Cardiac muscle cell (in vitro differentiated cells and primary cell): ENCODE measurements at regions not wholly inside any gene's neighbourhood (a gene's known extent, or its start where the extent isn't known, plus 50 kb on each side); places are given as distances from the start of the nearest gene placed in this dataset.
"Not testable (repeated sequence)": the region's sequence is repeated elsewhere in the genome, so short reads cannot be mapped to it uniquely, and the experiment has no call there.

Experiments used
- DNase-seq, 2 donors: peaks; one replicate each; pipeline versions ENCODE4 v3.0.0 to v3.0.0-alpha.2; 2010 to 2017; ENCODE audit warnings: low read depth in 1 of 2, low spot score in 1 of 2
- H3K27ac ChIP-seq: fragments of 200-600 bp; sonication (generic); 2 replicates; pipeline ENCODE4 v1.5.1; 2016
- H3K27me3 ChIP-seq: fragments of 200-600 bp; sonication (generic); 2 replicates; pipeline ENCODE4 v1.6.0; 2016; ENCODE audit warnings: control low read depth
- H3K36me3 ChIP-seq: fragments of 200-600 bp; sonication (generic); 2 replicates; pipeline ENCODE4 v1.5.1; 2016; ENCODE audit warnings: control low read depth
- H3K4me1 ChIP-seq: fragments of 200-600 bp; sonication (generic); 2 replicates; pipeline ENCODE4 v1.8.1; 2017; ENCODE audit warnings: low read depth, mild to moderate bottlenecking, mixed run types
- H3K4me3 ChIP-seq: fragments of 200-600 bp; sonication (generic); 2 replicates; pipeline ENCODE4 v1.5.1; 2016; ENCODE audit warnings: mild to moderate bottlenecking
- H3K9me3 ChIP-seq: fragments of 200-600 bp; sonication (generic); 2 replicates; pipeline ENCODE4 v1.5.1; 2017; ENCODE audit warnings: low read depth, mild to moderate bottlenecking, control low read depth
- CTCF ChIP-seq: IDR thresholded peaks from 2 replicates; pipeline ENCODE4 v1.5.1; 2012; ENCODE audit warnings: low read depth, mild to moderate bottlenecking, low read length

DNA sequence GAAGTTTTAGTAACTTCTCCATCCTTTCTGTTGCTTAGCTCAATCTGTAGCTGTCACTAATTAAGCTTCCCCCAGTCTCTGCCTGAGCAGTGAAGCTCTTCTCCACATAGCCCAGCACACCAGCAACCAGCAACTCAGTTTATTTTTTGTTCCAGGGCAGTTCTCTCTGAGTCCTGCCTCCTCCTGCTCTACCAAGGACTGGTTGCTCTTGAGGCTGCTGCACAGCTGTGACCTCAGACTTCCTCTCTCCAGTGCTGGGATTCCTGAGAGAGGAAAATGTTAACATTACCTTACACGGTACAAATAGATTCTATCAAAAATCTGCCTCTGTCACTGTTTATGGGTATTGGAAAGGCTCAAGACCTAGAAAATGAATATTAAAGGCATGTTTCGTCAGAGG, 294.7 kb downstream of the OXSM start:
- no peaks in the 10 kb centered on the region for H3K9me3 ChIP-seq
- H3K4me3 ChIP-seq = no peak overlapping the region
- H3K4me1 ChIP-seq = no peaks in the 10 kb centered on the region
- H3K36me3 ChIP-seq = no peaks in the 10 kb centered on the region
- no peaks in the 10 kb centered on the region for H3K27me3 ChIP-seq
- no peak overlapping the region for H3K27ac ChIP-seq
- no peak for TF ChIP-seq CTCF
- DNase-seq = no peak

DNA sequence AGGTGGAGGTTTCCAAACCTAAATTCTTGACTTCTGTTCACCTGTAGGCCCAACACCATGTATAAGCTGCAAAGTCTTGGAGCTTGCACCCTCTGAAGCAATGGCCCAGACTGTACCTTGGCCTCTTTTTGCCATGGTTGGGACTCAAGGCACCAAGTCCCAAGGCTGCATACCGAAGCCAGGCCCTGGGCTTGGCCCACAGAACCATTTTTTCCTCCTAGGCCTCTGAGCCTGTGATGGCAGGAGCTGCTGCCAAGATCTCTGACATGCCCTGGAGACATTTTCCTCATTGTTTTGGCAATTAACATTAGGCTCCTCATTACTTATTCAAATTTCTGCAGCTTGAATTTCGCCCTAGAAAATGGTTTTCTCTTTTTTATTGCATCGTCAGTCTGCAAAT, 297.9 kb downstream of the OXSM start:
- H3K27me3 ChIP-seq = no peaks in the 10 kb centered on the region
- H3K4me1 ChIP-seq = no peaks in the 10 kb centered on the region
- no peaks in the 10 kb centered on the region for H3K36me3 ChIP-seq
- DNase-seq = no peak
- no peak overlapping the region for H3K4me3 ChIP-seq
- H3K9me3 ChIP-seq = no peaks in the 10 kb centered on the region
- no peak for TF ChIP-seq CTCF
- H3K27ac ChIP-seq = no peak overlapping the region

DNA sequence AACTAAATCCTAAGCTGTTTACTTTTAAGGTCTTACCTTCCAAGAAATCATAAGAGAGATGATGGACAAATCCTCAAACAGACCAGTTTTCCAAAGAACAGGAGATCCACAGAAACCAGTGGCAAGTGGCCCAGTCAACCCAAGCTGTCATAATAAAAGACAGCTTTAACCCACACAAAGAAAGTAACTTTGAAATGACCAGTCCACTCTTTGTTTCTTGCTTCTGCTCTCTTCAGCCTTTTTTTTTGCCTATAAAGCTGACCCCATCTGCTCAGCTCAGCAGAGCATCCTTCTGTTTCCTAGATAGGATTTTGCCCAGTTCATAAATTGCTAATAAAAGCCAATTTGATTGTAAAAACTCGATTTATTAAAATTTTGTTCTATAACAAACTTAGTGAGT, 299.4 kb downstream of the OXSM start:
- no peaks in the 10 kb centered on the region for H3K27me3 ChIP-seq
- no peaks in the 10 kb centered on the region for H3K36me3 ChIP-seq
- no peaks in the 10 kb centered on the region for H3K4me1 ChIP-seq
- DNase-seq = no peak
- TF ChIP-seq CTCF = no peak
- no peaks in the 10 kb centered on the region for H3K9me3 ChIP-seq
- H3K27ac ChIP-seq = no peak overlapping the region
- no peak overlapping the region for H3K4me3 ChIP-seq

GRCh38 chr3:26090589-26090988, 300.7 kb downstream of the OXSM start:
- no peak for TF ChIP-seq CTCF
- H3K27me3 ChIP-seq = no peaks in the 10 kb centered on the region
- DNase-seq = no peak
- H3K36me3 ChIP-seq = no peaks in the 10 kb centered on the region
- no peak overlapping the region for H3K27ac ChIP-seq
- H3K9me3 ChIP-seq = no peaks in the 10 kb centered on the region
- H3K4me3 ChIP-seq = no peak overlapping the region
- no peaks in the 10 kb centered on the region for H3K4me1 ChIP-seq

DNA sequence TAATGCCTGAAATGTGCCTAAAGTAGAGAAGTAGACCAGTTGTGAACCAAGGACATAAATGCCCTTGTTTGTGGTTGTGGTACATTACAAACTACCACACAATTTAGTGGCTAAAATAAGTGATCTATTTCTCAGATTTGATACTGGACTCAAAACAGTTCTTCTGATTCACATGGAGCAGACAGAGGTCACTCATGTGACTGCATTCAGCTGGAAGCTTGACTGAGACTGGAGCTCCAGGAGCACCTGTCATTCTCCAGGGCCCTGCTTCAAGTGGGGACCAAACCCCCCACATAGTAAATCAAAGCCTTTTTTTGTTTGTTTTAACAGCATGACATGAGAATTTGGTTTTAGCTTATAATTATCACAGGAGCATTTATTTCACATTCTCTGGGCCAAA, 301.2 kb downstream of the OXSM start:
- no peaks in the 10 kb centered on the region for H3K4me1 ChIP-seq
- no peak overlapping the region for H3K27ac ChIP-seq
- H3K9me3 ChIP-seq = no peaks in the 10 kb centered on the region
- TF ChIP-seq CTCF = no peak
- H3K36me3 ChIP-seq = no peaks in the 10 kb centered on the region
- DNase-seq = no peak
- no peaks in the 10 kb centered on the region for H3K27me3 ChIP-seq
- H3K4me3 ChIP-seq = no peak overlapping the region

DNA sequence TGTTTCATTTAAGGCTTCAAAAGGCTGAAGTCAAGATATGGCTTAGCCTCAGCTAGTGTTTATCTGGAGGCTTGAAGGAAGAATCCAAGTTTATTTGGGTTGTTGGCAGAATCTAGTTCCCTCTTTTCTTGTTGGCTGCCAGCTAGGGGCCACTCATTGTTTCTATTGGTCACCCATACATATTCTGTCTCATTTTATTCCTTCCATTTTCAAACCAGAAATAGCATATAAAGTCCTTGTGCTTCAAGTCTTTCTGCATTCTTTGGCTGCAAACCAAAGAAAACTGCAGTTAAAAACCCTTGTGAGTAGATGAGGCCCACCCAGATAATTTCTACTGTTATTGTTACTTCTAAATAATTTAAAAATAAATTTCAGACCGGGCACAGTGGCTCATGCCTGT, 301.7 kb downstream of the OXSM start:
- H3K27ac ChIP-seq = no peak overlapping the region
- no peaks in the 10 kb centered on the region for H3K9me3 ChIP-seq
- no peak overlapping the region for H3K4me3 ChIP-seq
- H3K36me3 ChIP-seq = no peaks in the 10 kb centered on the region
- TF ChIP-seq CTCF = no peak
- no peaks in the 10 kb centered on the region for H3K27me3 ChIP-seq
- H3K4me1 ChIP-seq = no peaks in the 10 kb centered on the region
- no peak for DNase-seq

GRCh38 chr3:26097111-26097510, 307.2 kb downstream of the OXSM start:
- not testable (repeated sequence) for H3K4me3 ChIP-seq, H3K27ac ChIP-seq, H3K36me3 ChIP-seq, DNase-seq, H3K27me3 ChIP-seq, H3K9me3 ChIP-seq
- peaks cover 13% of the 10 kb centered on the region for H3K4me1 ChIP-seq
